KMS-11 (cell line): ENCODE measurements at regions not wholly inside any gene's neighbourhood (a gene's known extent, or its start where the extent isn't known, plus 50 kb on each side); places are given as distances from the start of the nearest gene placed in this dataset.
A peak's percentile ranks its signal among the peaks of the same experiment; 100 is the strongest.

Source experiments
- H2AFZ ChIP-seq: fragments of 200-600 bp; sonication (generic); 2 replicates; pipeline ENCODE4 v1.6.1; 2016; ENCODE audit warnings: antibody characterized with exemption, mixed run types, low read depth
- H3K27ac ChIP-seq: fragments of 200-600 bp; sonication (generic); 2 replicates; pipeline ENCODE4 v1.6.1; 2016; ENCODE audit warnings: mild to moderate bottlenecking, mixed run types
- H3K27me3 ChIP-seq: fragments of 200-600 bp; sonication (generic); 2 replicates; pipeline ENCODE4 v1.6.1; 2017; ENCODE audit warnings: mild to moderate bottlenecking, low read depth, mixed run types, moderate library complexity; ENCODE audit not compliant: insufficient read depth
- H3K36me3 ChIP-seq: fragments of 200-600 bp; sonication (generic); 2 replicates; pipeline ENCODE4 v1.6.1; 2017; ENCODE audit warnings: mild to moderate bottlenecking, mixed run types; ENCODE audit not compliant: insufficient read depth
- H3K4me1 ChIP-seq: fragments of 200-600 bp; sonication (generic); 2 replicates; pipeline ENCODE4 v1.6.1; 2016; ENCODE audit warnings: mild to moderate bottlenecking, low read depth, mixed run types; ENCODE audit not compliant: poor library complexity, severe bottlenecking
- H3K4me2 ChIP-seq: fragments of 200-600 bp; sonication (generic); 2 replicates; pipeline ENCODE4 v1.7.0; 2016; ENCODE audit warnings: mild to moderate bottlenecking, mixed run types
- H3K4me3 ChIP-seq: fragments of 200-600 bp; sonication (generic); IDR thresholded peaks from 2 replicates; pipeline ENCODE4 v1.6.1; 2017; ENCODE audit warnings: low read depth, low read length, mixed read lengths; ENCODE audit not compliant: insufficient read depth
- H3K79me2 ChIP-seq: fragments of 200-600 bp; sonication (generic); 2 replicates; pipeline ENCODE4 v1.6.1; 2016; ENCODE audit warnings: low read depth, mixed run types; ENCODE audit not compliant: insufficient read depth
- H3K9ac ChIP-seq: fragments of 200-600 bp; sonication (generic); 2 replicates; pipeline ENCODE4 v1.6.1; 2016; ENCODE audit warnings: mild to moderate bottlenecking, mixed run types
- H4K20me1 ChIP-seq: fragments of 200-600 bp; sonication (generic); 2 replicates; pipeline ENCODE4 v1.6.1; 2016; ENCODE audit warnings: mild to moderate bottlenecking, mixed run types; ENCODE audit not compliant: insufficient read depth
- CTCF ChIP-seq: fragments of 200-600 bp; sonication (generic); conservative IDR thresholded peaks from 2 replicates; pipeline ENCODE4 v1.6.1; 2017; ENCODE audit warnings: low read depth, mild to moderate bottlenecking, antibody characterized with exemption, low read length, moderate library complexity, mixed read lengths

GRCh38 chr3:182682263-182683241 lies 110.8 kb upstream of the ATP11B start:
- H3K4me1 ChIP-seq = peaks cover 25% of the 10 kb centered on the region
- peak overlapping the region; percentile 95 for H3K27ac ChIP-seq
- peak overlapping the region; percentile 99 for H2AFZ ChIP-seq
- H3K4me3 ChIP-seq = peak overlapping the region; percentile 84
- H3K27me3 ChIP-seq = no peaks in the 10 kb centered on the region
- H3K4me2 ChIP-seq = peak overlapping the region; percentile 83
- peak overlapping the region; percentile 95 for H3K9ac ChIP-seq
- no peak for TF ChIP-seq CTCF
- no peaks in the 10 kb centered on the region for H3K36me3 ChIP-seq
- no peaks in the 10 kb centered on the region for H4K20me1 ChIP-seq
- no peaks in the 10 kb centered on the region for H3K79me2 ChIP-seq

GRCh38 chr3:182683453-182683852 lies 109.9 kb upstream of the ATP11B start:
- Histone ChIP-seq H3K27ac (peak overlapping the region; percentile 95), H3K79me2 (no peaks in the 10 kb centered on the region), H4K20me1 (no peaks in the 10 kb centered on the region), H3K4me1 (peaks cover 25% of the 10 kb centered on the region), H3K36me3 (no peaks in the 10 kb centered on the region), H3K4me3 (no peak overlapping the region), H2AFZ (peak overlapping the region; percentile 99), H3K9ac (peak overlapping the region; percentile 95; the same call in 1 of the 2 replicates), H3K4me2 (peak overlapping the region; percentile 83), H3K27me3 (no peaks in the 10 kb centered on the region)
- peak; percentile 97 for TF ChIP-seq CTCF

GRCh38 chr3:182683858-182684257 lies 109.4 kb upstream of the ATP11B start:
- TF ChIP-seq CTCF = 0 out of 2 replicates have a peak, but pooled peaks have one; percentile 11
- H3K4me2 ChIP-seq = peak overlapping the region; percentile 83
- peak overlapping the region; percentile 99; the same call in 1 of the 2 replicates for H2AFZ ChIP-seq
- no peak overlapping the region for H3K4me3 ChIP-seq
- no peaks in the 10 kb centered on the region for H3K79me2 ChIP-seq
- no peaks in the 10 kb centered on the region for H3K36me3 ChIP-seq
- H3K4me1 ChIP-seq = peaks cover 25% of the 10 kb centered on the region
- no peak overlapping the region for H3K9ac ChIP-seq
- H4K20me1 ChIP-seq = no peaks in the 10 kb centered on the region
- H3K27me3 ChIP-seq = no peaks in the 10 kb centered on the region
- no peak overlapping the region for H3K27ac ChIP-seq

GRCh38 chr3:182686033-182686886 lies 107.0 kb upstream of the ATP11B start:
- Histone ChIP-seq H3K4me2 (no peak overlapping the region), H3K79me2 (no peaks in the 10 kb centered on the region), H3K4me3 (no peak overlapping the region), H3K36me3 (no peaks in the 10 kb centered on the region), H4K20me1 (no peaks in the 10 kb centered on the region), H3K27ac (no peak overlapping the region), H3K9ac (no peak overlapping the region), H3K27me3 (no peaks in the 10 kb centered on the region), H3K4me1 (peaks cover 23% of the 10 kb centered on the region), H2AFZ (no peak overlapping the region)
- TF ChIP-seq CTCF = no peak
